PC-3 (cell line): ENCODE measurements at regions not wholly inside any gene's neighbourhood (a gene's known extent, or its start where the extent isn't known, plus 50 kb on each side); places are given as distances from the start of the nearest gene placed in this dataset.

Source experiments
- EZH2 ChIP-seq: fragments of 300-600 bp; sonication (generic); IDR thresholded peaks from one replicate; pipeline ENCODE4 v1.6.1; 2017; ENCODE audit warnings: antibody characterized with exemption, mild to moderate bottlenecking, low read length; ENCODE audit not compliant: unreplicated experiment
- EZH2phosphoT487 ChIP-seq: fragments of 300-600 bp; sonication (generic); IDR thresholded peaks from 2 replicates; pipeline ENCODE4 v1.6.1; 2018; ENCODE audit warnings: mild to moderate bottlenecking, antibody characterized with exemption, low read length, borderline replicate concordance
- TF ChIP-seq, protein P1 (sequence below): fragments of 300-600 bp; sonication (generic); conservative IDR thresholded peaks from 2 replicates; pipeline ENCODE4 v1.5.1; 2017; ENCODE audit warnings: antibody characterized with exemption, low read depth, mild to moderate bottlenecking, low read length

DNA sequence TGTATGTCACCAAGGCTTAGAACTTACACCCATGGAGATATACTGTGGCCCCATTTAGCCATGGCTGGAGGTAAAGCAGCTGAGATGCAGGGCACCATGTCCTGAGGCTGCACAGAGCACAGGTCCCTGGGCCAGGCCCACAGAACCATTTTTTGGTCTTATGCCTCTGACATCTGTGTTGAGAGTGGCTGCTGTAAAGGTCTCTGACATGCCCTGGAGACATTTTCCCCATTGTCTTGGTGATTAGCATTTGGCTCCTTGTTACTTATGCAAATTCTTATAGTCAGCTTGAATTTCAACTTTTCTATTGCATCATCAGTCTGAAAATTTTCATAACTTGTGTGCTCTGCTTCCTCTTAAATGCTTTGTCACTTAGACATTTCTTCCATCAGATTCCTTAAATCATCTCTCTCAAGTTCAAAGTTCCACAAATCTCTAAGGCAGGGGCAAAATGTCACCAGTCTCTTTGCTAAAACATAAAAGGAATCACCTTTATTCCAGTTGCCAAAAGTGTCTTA lies 701.3 kb downstream of the EPHA3 start:
- TF ChIP-seq, protein P1, sequence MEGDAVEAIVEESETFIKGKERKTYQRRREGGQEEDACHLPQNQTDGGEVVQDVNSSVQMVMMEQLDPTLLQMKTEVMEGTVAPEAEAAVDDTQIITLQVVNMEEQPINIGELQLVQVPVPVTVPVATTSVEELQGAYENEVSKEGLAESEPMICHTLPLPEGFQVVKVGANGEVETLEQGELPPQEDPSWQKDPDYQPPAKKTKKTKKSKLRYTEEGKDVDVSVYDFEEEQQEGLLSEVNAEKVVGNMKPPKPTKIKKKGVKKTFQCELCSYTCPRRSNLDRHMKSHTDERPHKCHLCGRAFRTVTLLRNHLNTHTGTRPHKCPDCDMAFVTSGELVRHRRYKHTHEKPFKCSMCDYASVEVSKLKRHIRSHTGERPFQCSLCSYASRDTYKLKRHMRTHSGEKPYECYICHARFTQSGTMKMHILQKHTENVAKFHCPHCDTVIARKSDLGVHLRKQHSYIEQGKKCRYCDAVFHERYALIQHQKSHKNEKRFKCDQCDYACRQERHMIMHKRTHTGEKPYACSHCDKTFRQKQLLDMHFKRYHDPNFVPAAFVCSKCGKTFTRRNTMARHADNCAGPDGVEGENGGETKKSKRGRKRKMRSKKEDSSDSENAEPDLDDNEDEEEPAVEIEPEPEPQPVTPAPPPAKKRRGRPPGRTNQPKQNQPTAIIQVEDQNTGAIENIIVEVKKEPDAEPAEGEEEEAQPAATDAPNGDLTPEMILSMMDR, result no peak
- TF ChIP-seq EZH2 (no peak), EZH2phosphoT487 (no peak)
